Lower leg skin (tissue), 4 donors: ENCODE measurements at regions not wholly inside any gene's neighbourhood (a gene's known extent, or its start where the extent isn't known, plus 50 kb on each side); places are given as distances from the start of the nearest gene placed in this dataset.

ENCODE experiments used
- DNase-seq, 2 donors: peaks; one replicate each; pipeline ENCODE4 v3.0.0-alpha.2; 2019; ENCODE audit warnings: low spot score in 2 of 2
- H3K4me3 ChIP-seq: fragments of 200-600 bp; sonication (generic); 2 replicates; pipeline ENCODE4 v1.5.1; 2017; ENCODE audit warnings: mild to moderate bottlenecking, low read depth; ENCODE audit not compliant: poor library complexity, severe bottlenecking
- CTCF ChIP-seq, 3 donors: fragments of 450-650 bp; IDR thresholded peaks; one replicate each; pipeline ENCODE4 v1.5.1; 2016; ENCODE audit warnings: antibody characterized with exemption in 3 of 3, mild to moderate bottlenecking in 3 of 3, moderate library complexity in 2 of 3
- POLR2A ChIP-seq, 2 donors: fragments of 450-650 bp; IDR thresholded peaks; one replicate each; pipeline ENCODE4 v1.6.1; 2016 to 2017; ENCODE audit warnings: antibody characterized with exemption in 2 of 2, mild to moderate bottlenecking in 1 of 2, moderate library complexity in 1 of 2
- WGBS, 2 donors: methylation state at CpG; one replicate each; pipeline ENCODE4 v1.1.5; 2018; 5-methylcytosine and 5-hydroxymethylcytosine counted together
- intact Hi-C: fragments of 100-400 bp; cut with DNase I; formaldehyde crosslinking; loops from one replicate; pipeline ENCODE4 v1.15.0; 2023; ENCODE audit warnings: low total_unique reads

- intact Hi-C loops: no loop called here
- no peak for TF ChIP-seq POLR2A (IDR thresholded peaks at IDR 0.05)
- no peak for TF ChIP-seq CTCF (IDR thresholded peaks at IDR 0.05)
- H3K4me3 ChIP-seq: no peak overlapping the region
- no peak for DNase-seq
Observed at GRCh38 chr18:45155526-45155925, 459.8 kb upstream of the SLC14A2 start.

- no peak overlapping the region for H3K4me3 ChIP-seq
- TF ChIP-seq POLR2A (IDR thresholded peaks at IDR 0.05): no peak
- no peak for TF ChIP-seq CTCF (IDR thresholded peaks at IDR 0.05)
- intact Hi-C loops: no loop called here
- DNase-seq: no peak
- WGBS, 2 donors: 66 to 76% methylated on average over 3 of the region's 3 CpGs
Observed at GRCh38 chr18:45156946-45157345, 458.3 kb upstream of the SLC14A2 start.

GRCh38 chr18:45157576-45157975, 457.7 kb upstream of the SLC14A2 start:
- TF ChIP-seq CTCF (IDR thresholded peaks at IDR 0.05): no peak
- no peak for TF ChIP-seq POLR2A (IDR thresholded peaks at IDR 0.05)
- no peak overlapping the region for H3K4me3 ChIP-seq
- no peak for DNase-seq
- intact Hi-C loops: no loop called here
- WGBS, 2 donors: 69 to 79% methylated on average over 1 of the region's 1 CpG

GRCh38 chr18:45161850-45162249, 453.4 kb upstream of the SLC14A2 start:
- no peak overlapping the region for H3K4me3 ChIP-seq
- WGBS, 2 donors: 66 to 87% methylated on average over 6 of the region's 6 CpGs
- TF ChIP-seq POLR2A (IDR thresholded peaks at IDR 0.05) (no peak), CTCF (IDR thresholded peaks at IDR 0.05) (no peak)
- DNase-seq: no peak
- intact Hi-C loops: no loop called here

GRCh38 chr18:45163871-45164270, 451.4 kb upstream of the SLC14A2 start:
- 70 to 82% methylated on average over 2 of the region's 2 CpGs for WGBS, 2 donors
- TF ChIP-seq CTCF (IDR thresholded peaks at IDR 0.05): no peak
- TF ChIP-seq POLR2A (IDR thresholded peaks at IDR 0.05): no peak
- intact Hi-C loops: no loop called here
- DNase-seq: no peak
- no peak overlapping the region for H3K4me3 ChIP-seq

- no peak for TF ChIP-seq CTCF (IDR thresholded peaks at IDR 0.05)
- TF ChIP-seq POLR2A (IDR thresholded peaks at IDR 0.05): no peak
- DNase-seq: no peak
- WGBS, 2 donors: 39 to 46% methylated on average over 1 of the region's 1 CpG
- intact Hi-C loops: no loop called here
- H3K4me3 ChIP-seq: no peak overlapping the region
Observed at GRCh38 chr18:45164551-45164950, 450.7 kb upstream of the SLC14A2 start.
